Panc1 (cell line): ENCODE measurements at regions not wholly inside any gene's neighbourhood (a gene's known extent, or its start where the extent isn't known, plus 50 kb on each side); places are given as distances from the start of the nearest gene placed in this dataset.

ENCODE experiments used
- CTCF ChIP-seq: fragments of 450-650 bp; IDR thresholded peaks from 2 replicates; pipeline ENCODE4 v1.5.1; 2017; ENCODE audit warnings: mild to moderate bottlenecking
- POLR2AphosphoS5 ChIP-seq: IDR thresholded peaks from 2 replicates; pipeline ENCODE4 v1.6.1; 2012; ENCODE audit warnings: mild to moderate bottlenecking, low read depth, low read length, moderate library complexity
- REST ChIP-seq, 2 experiments: IDR thresholded peaks; 2 replicates each; pipeline ENCODE4 v1.6.1; 2011 to 2012; ENCODE audit warnings: low read depth in 2 of 2, control low read depth in 1 of 2, low read length in 1 of 2, mild to moderate bottlenecking in 1 of 2, moderate library complexity in 1 of 2; ENCODE audit not compliant: insufficient read depth in 1 of 2
- SIN3A ChIP-seq: IDR thresholded peaks from 2 replicates; pipeline ENCODE4 v1.6.1; 2012; ENCODE audit warnings: low read depth, mild to moderate bottlenecking, low read length, moderate library complexity, borderline replicate concordance; ENCODE audit not compliant: insufficient read depth
- TCF7L2 ChIP-seq: IDR thresholded peaks from 2 replicates; pipeline ENCODE4 v1.6.1; 2011; ENCODE audit warnings: mild to moderate bottlenecking, low read depth, low read length, inconsistent platforms

GRCh38 chr3:159146856-159147435, 345.1 kb downstream of the MFSD1 start:
- TF ChIP-seq CTCF (no peak), POLR2AphosphoS5 (no peak), REST (IDR thresholded peaks at IDR 0.05; ENCODE audit: insufficient read depth in 1 of 2, low read depth in 2 of 2, low read length in 1 of 2) (no peak), SIN3A (no peak), TCF7L2 (no peak)
